HG03025 (cell line): ENCODE measurements at regions not wholly inside any gene's neighbourhood (a gene's known extent, or its start where the extent isn't known, plus 50 kb on each side); places are given as distances from the start of the nearest gene placed in this dataset.
"Not testable (repeated sequence)": the region's sequence is repeated elsewhere in the genome, so short reads cannot be mapped to it uniquely, and the experiment has no call there.

Experiments
- ATAC-seq: cut with Tn5 transposase; IDR thresholded peaks from one replicate; pipeline ENCODE4 v1.9.1; 2021; ENCODE audit warnings: mild to moderate bottlenecking, moderate library complexity; ENCODE audit not compliant: unreplicated experiment, low FRiP score

GRCh38 chr9:22216730-22217172, 207.6 kb upstream of the CDKN2B start:
- no peak for ATAC-seq

DNA sequence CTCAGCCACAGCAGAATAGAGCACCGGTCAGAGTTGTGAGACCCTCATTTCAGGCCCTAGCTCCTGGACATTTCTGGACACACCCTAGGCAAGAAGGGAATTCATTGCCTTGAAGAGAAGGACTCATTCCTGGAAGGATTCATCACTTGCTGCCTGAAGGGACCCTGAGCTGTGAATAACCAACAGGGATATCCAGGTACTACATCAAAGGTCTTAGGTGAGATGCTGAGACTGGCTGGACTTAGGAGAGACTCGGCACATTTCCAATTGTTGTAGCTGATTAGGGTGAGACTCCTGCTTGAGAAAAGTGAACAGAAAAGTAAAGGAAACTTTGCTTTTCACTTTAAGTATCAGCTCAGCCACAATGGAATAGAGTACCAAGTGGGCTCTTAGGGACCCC, 208.1 kb upstream of the CDKN2B start:
- no peak for ATAC-seq

DNA sequence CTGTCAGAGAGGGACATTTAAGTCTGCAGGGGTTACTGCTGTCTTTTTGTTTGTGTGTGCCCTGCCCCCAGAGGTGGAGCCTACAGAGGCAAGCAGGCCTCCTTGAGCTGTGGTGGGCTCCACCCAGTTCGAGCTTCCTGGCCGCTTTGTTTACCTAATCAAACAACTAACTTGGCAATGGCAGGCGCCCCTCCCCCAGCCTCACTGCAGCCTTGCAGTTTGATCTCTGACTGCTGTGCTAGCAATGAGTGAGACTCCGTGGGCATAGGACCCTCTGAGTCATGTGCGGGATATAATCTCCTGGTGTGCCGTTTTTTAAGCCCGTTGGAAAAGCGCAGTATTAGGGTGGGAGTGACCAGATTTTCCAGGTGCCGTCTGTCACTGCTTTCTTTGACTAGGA, 216.8 kb upstream of the CDKN2B start:
- ATAC-seq = not testable (repeated sequence)

- no peak for ATAC-seq
Observed at GRCh38 chr9:22227986-22228385, 218.6 kb upstream of the DMRTA1 start.

DNA sequence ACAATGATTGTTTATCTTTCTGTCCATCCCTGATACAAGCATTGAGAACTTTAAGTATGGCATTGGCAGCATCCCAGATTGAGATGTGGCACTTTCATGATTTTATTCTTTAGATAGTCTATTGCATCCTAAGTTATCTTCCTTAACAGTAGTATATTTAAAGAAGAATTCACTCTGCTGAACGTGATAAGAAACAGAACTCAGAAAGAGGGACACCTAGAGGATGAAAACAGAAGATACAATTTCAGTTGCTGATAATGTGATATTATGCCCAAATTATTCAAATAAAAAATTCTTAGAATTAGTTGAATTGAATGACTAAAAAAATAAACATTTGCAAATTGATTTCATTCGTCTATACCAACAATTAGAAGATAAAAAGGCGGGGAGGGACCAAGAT, 218.1 kb upstream of the DMRTA1 start:
- ATAC-seq = no peak

DNA sequence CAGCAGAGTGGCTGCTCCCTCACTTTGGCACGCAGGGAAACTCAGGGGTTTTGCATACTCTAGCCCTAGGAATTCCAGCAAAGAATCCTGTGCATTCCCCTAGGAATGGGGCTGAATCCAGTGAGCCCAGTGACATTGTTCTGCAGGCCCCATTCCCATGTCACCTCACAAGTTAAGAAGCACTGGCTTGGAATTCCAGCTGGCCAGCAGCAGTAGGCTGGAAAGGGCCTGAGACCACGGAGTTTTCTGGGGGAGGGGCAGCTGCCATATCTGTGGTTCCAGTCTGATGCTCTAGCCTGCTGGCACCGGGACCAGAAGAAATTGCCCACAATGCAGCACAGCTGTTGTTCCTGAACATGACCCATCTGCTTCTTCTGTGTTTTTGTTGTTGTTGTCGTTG, 217.6 kb upstream of the DMRTA1 start:
- no peak for ATAC-seq

GRCh38 chr9:22231309-22231708, 215.3 kb upstream of the DMRTA1 start:
- not testable (repeated sequence) for ATAC-seq

GRCh38 chr9:22232971-22233370, 213.7 kb upstream of the DMRTA1 start:
- no peak for ATAC-seq

DNA sequence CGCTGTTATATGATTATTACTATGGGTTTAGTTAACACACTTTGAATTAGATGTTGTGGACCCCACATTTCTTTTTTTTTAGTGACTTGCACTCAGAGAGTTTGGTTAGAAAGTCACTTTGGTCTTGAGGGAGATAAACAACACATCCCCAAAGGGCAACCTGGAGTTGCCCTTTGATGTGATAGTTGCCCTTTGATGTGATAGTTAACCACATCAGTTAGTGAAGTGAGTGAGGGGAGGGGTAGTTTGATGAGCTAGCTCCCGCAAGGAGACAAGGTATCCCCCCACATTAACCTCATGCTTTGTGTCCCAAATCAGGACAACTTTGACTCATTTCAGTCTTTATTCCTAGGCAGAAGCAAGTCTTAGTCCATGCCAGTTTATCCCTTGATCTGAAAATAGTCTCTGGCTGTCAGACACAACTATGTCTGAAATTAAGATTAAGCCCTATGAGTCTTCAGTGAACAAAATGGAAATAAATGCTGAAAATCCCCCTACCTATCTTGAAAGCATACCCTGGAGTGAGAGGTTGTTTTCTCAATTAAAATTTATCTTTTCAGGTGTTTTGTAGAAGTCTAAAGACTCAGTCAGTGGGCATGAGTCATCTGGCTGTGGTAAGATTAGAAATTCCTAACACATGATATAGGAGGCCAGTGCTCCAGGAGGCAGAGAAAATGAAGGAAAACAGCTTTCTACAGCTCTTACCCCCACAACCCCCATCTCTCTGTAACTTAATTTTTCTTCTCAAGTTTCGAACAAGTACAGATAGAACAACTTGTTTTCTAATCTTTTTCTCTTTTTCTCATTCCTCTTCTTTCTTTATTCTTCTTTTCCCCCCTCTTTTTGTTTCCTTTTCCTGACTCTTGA, 208.9 kb upstream of the DMRTA1 start:
- no peak for ATAC-seq

- ATAC-seq = no peak
Observed at GRCh38 chr9:22238809-22239684, 207.6 kb upstream of the DMRTA1 start.

- ATAC-seq = peak; percentile 68
Observed at GRCh38 chr9:22240619-22241018, 206.0 kb upstream of the DMRTA1 start.

- ATAC-seq = no peak
Observed at GRCh38 chr9:22241024-22241423, 205.6 kb upstream of the DMRTA1 start.

GRCh38 chr9:22241611-22242010, 205.0 kb upstream of the DMRTA1 start:
- no peak for ATAC-seq

DNA sequence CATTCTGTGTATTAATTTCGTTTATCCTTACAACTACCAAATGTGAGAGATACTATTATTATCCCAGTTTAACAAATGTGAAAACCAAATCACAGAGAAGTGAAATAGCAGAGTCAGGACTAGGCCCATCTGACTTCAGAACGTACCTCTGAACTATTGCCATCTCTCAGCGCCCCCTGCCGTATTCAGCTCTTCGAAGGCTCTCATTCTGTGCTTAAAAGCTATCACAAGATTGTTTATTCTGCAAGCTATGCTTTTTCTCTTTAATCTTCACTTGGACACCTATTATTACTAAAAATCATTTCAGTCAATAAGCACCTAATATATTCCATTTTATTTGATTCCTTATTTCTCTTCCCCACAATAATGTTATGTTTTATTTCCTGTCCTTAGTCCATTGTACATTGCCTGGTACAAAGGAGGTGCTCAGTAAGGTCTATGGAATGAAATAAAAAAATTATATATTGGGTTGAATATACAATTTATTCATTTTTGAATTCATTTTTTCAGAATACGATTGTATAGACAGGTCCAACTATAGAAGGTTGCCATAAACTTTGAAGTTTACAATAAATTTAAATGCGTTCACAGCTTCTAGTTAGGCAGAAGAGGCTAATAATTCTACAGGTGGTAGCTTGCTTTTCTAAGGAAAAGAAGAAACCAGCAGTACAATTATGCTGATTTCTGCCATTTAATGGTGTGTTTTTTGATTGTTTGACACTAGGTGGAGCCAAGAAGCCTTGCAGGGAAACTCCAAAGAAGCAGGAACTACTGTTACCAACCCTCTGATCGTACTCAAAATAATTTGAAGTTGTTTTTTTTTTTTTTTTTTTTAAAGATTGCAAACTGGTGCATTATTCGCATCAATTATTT, 202.2 kb upstream of the DMRTA1 start:
- ATAC-seq = no peak

DNA sequence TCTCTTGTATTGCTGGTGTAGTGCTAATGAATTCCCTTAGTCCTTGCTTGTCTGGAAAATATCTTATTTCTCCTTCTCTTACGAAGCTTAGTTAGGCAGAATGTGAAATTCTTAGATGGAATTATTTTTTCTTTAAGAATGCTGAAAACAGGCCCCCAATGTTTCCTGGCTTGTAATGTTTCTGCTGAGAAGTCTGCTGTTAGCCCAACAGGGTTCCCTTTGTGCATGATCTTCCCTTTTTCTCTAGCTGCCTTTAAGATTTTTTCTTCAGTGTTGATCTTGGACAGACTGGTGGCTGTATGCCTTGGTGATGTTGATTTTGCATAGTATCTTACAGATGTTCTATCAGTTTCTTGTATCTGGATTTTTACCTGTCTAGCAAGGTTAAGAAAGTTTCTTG, 191.3 kb upstream of the DMRTA1 start:
- ATAC-seq = no peak

GRCh38 chr9:22256381-22256780, 190.2 kb upstream of the DMRTA1 start:
- no peak for ATAC-seq

DNA sequence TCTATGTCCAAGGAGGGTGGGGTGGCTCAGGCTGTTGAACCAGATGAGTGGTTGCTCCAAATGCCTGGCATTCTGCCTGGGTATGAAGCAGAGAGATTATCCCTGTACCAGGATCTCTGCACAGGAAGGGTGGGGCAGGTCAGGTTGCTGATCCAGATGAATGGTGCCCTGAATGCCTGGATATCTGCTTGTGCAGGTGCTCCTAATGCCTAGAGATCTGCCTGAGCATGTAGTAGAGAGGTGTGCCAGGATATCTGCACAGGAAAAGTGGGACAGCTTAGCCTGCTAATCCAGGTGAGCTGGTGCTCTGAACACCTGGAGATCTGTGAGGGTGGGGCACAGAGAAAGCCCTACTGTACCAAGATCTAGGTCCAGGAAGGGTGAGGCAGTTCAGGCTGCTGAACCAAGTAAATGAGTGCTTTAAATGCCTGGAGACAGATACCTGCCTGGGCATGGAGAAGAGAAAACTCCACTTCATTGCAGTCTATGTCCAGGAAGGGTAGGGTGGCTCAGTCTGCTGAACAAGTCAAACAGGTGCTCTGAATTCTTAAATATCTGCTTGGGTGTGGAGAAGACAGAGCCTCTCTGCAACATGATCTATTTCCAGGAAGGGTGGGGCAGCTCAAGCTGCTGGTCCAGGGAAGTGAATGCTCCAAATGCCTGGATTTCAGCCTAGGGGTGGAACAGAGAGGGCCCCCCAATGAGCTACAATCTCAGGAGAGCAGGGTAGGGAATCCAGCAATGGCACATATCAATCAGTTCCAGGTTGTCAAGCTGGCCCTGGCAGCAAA, 189.4 kb upstream of the DMRTA1 start:
- no peak for ATAC-seq

DNA sequence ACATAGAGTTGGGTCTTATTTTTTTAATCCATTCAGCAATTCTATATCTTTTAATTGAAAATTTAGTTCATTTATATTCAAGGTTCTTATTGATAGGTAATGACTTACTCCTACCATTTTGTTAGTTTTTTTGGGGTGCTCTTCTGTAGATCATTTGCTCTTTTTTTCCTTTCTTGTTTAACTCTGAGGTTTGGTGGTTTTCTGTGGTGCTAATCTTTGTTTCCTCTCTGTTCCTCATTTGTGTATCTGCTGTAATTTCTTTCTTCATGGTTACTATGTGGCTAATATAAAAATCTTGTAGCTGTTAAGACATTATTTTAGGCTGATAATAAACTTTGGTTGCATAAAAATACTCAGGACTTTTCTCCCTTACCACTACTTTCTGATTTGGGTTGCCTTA, 181.6 kb upstream of the DMRTA1 start:
- ATAC-seq = no peak

GRCh38 chr9:22265534-22265933, 181.1 kb upstream of the DMRTA1 start:
- no peak for ATAC-seq

DNA sequence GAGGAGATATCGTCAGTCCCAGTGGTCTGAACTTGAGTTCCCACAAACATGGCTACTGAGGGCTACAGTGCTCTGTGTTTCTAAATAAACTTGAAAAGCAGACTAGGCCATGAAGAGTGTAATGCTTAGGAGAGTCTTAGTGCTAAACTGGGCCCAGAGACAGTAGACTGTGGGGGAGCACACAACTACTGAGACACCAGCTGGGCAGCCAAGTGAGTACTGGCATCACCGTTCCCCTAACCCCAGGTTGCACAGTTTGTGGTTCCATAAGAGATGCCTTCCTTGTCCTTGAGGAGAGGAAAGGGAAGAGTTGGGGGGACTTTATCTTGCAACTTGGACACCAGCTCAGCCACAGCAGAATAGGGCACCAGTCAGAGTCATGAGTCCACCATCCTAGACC, 172.1 kb upstream of the DMRTA1 start:
- ATAC-seq = no peak
